ENCODE measurements at regions not wholly inside any gene's neighbourhood (a gene's known extent, or its start where the extent isn't known, plus 50 kb on each side); places are given as distances from the start of the nearest gene placed in this dataset.
"Not testable (repeated sequence)": the region's sequence is repeated elsewhere in the genome, so short reads cannot be mapped to it uniquely, and the experiment has no call there.

DNA sequence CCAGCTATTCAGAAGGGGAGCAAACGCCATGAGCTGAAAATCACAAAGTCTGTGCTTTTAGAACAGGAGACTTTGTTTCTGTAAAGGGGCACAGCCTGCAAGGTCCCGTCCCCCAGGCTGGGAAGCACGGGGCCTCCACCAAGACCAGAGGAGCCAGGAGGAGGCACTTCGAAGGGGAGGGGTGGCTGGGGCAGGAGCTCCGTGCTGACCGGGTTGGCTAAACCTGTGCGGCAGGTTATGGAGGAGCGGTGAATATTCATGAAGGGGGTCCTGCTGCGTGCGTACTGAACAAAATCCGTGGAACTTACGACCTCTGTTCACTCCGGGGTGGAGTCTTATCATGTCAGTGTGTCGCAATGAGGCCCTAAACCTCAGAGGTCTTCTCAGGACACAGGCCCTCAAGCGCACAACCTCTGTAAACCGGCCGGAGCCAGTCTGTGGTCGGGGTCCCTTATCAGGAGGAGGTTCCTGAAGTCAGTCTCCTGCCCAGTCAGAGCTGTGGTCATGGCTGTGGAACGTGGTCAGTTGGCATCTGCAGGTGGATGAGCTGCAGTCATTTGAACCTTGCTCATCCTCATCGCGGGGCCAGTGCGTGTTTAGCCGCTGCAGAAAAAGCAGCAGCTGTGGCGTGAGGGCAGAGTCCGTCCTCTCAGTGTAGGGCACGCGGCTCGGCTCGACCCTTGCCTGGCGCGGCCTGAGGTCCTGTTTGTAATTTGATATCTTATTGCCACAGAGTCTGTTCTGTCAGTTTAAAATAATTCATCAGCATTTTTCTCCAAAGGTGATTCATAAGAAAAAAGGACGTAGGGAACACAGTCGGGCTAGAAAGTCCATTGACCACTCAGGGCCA is 5507.7 kb upstream of the TPTE start:
- DNase-seq (ENCODE audit: low read depth in 3 of 3, low spot score in 2 of 3): not testable (repeated sequence)

- not testable (repeated sequence) for DNase-seq (ENCODE audit: low read depth in 3 of 3, low spot score in 2 of 3)
Measured at GRCh38 chr21:5015187-5015586, 5506.2 kb upstream of the TPTE start.

- not testable (repeated sequence) for DNase-seq (ENCODE audit: low read depth in 3 of 3, low spot score in 2 of 3)
Measured at GRCh38 chr21:5019120-5019519, 5502.3 kb upstream of the TPTE start.

DNA sequence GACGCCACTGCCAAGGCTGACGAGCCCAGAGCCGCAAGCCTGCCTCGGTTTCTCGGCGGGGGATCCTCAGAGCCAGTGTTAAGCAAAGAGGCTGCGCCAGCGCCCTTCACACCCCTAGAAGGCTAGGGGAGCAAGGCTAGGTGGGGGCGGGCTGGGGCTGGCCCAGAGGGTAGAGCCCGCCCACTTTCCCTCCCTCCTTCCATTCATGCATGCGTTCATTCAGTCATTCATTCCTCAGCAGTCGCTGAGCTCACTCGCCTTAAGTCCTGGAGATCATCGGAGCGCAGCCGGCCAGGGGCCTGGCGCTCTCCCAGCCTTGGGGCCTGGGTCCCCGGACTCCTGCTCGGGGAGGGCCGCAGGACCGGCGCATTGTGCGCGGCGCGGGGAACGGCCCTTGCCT is 5499.6 kb upstream of the TPTE start:
- not testable (repeated sequence) for DNase-seq (ENCODE audit: low read depth in 3 of 3, low spot score in 2 of 3)

GRCh38 chr21:5022254-5022653 is 5499.1 kb upstream of the TPTE start:
- DNase-seq (ENCODE audit: low read depth in 3 of 3, low spot score in 2 of 3): not testable (repeated sequence)

DNA sequence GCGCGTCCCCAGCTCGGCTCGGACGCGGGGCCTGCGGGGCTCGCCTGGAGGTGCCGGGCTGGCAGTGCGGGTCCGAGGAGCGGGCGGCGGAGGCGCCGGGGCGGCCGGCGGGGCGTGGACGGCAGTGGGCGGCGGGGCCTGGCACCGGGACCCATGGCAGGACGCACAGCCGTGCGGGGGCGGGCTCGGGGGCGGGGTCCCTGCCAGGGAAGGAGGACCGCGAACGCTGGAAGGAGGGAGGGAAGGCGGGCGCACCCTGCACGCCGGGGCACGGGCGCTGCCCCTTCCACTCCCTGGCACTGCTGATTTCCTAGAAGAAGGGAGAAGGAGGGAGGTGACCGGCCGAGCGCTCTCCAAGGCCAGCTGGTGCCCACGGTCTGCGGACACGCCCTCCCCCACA is 5498.6 kb upstream of the TPTE start:
- DNase-seq (ENCODE audit: low read depth in 3 of 3, low spot score in 2 of 3): not testable (repeated sequence)

DNA sequence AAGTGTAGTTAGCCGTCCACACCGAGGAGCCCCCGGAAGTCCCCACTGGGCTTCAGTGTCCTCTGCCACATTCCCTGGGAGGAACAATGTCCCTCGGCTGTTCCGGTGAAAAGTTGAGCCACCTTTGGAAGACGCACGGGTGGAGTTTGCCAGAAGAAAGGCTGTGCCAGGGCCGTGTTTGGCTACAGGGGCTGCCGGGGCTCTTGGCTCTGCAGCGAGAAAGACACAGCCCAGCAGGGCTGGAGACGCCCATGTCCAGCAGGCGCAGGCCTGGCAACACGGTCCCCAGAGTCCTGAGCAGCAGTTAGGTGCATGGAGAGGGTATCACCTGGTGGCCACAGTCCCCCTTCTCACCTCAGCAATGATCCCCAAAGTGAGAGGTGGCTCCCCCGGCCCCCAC is 5486.2 kb upstream of the TPTE start:
- not testable (repeated sequence) for DNase-seq (ENCODE audit: low read depth in 3 of 3, low spot score in 2 of 3)

DNA sequence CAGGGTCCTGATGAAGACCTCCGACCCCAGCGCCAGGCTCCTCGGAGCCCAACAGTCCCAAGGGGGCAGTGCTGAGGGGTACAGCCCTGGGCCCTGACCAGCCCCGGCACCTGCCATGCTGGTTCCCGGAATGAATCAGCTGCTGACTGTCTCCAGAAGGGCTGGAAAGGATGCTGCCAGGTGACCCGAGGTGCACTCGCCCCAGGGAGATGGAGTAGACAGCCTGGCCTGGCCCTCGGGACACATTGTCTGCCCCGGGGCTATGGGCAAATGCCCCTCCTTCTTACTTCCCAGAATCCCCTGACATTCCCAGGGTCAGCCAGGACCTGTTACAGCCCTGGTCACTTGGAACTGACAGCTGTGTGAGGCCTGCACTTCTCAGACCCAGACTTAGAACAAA is 5485.8 kb upstream of the TPTE start:
- not testable (repeated sequence) for DNase-seq (ENCODE audit: low read depth in 3 of 3, low spot score in 2 of 3)

- not testable (repeated sequence) for DNase-seq (ENCODE audit: low read depth in 3 of 3, low spot score in 2 of 3)
Measured at GRCh38 chr21:5037606-5038331, 5483.6 kb upstream of the TPTE start.

DNA sequence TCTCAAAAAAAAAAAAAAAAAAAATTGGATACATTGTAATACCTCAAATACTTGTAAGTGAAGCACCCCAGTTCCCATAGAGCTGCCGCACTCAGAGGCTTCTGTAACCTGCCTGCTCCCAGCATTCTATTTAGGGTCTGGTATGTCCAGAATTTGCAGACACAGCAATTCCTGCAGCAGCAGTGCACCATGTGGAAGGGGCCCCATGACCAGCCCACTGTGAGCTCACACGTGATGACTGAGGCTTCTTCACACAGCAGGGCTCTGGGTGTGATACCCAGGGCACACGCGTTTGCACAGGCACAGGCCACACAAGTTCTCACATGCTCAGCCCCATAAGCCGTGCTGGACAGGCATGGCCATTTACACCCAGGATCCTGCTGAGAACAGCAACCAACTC is 5481.5 kb upstream of the TPTE start:
- DNase-seq (ENCODE audit: low read depth in 3 of 3, low spot score in 2 of 3): not testable (repeated sequence)

DNA sequence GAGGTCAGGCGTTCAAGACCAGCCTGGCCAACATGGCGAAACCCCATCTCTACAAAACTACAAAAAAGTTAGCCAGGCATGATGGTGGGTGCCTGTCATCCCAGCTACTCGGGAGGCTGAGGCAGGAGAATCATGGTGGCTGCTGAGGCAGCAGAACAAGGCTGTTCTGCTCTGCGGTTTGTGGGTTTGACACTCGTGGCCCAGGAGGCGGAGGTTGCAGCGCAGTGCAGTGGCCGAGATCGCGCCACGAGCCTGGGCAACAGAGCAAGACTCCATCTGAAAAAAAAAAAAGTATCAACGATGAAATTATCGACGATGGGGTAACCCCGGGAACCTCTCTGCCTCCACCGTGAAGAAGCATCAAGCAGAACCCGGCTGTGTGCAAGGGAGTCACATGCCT is 5478.8 kb upstream of the TPTE start:
- DNase-seq (ENCODE audit: low read depth in 3 of 3, low spot score in 2 of 3): not testable (repeated sequence)

- DNase-seq (ENCODE audit: low read depth in 3 of 3, low spot score in 2 of 3): not testable (repeated sequence)
Measured at GRCh38 chr21:5044812-5045211, 5476.6 kb upstream of the TPTE start.

GRCh38 chr21:5051303-5052018 is 5469.9 kb upstream of the TPTE start:
- not testable (repeated sequence) for DNase-seq (ENCODE audit: low read depth in 3 of 3, low spot score in 2 of 3)

DNA sequence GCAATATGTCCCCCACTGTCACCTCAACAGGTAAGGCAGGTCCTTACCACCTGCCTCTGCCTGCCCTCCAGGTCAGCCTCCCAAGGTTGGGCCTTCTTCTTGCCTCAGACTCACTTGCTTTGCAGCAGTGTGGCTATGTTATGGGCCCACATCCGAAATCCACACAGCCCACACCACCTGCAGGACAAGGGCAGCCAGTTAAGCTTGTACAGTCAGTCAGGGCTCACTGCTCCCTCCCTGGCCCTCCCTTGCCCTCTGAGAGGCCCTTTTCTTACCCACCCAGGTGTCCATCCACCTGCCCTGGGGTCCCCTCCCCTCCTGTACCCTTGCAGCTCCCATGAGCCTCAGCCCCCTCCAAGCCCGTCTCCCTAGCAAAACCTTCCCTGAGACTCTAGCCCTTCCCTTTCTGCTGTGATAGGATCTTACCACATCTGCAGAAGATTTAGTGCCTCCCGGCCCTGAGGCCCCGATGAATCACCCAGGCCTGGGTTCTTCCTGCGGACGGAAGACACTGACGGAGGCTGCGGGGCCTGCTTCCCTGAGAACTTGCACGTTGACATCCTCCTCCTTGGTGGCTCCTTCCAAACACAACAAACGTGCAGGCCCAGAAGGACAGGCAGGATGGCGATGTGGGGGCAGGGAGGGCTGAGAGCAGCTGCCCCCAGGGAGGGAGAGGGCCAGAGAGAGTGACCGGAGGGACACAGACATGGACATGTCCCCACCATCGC is 5466.2 kb upstream of the TPTE start:
- DNase-seq (ENCODE audit: low read depth in 3 of 3, low spot score in 2 of 3): not testable (repeated sequence)

DNA sequence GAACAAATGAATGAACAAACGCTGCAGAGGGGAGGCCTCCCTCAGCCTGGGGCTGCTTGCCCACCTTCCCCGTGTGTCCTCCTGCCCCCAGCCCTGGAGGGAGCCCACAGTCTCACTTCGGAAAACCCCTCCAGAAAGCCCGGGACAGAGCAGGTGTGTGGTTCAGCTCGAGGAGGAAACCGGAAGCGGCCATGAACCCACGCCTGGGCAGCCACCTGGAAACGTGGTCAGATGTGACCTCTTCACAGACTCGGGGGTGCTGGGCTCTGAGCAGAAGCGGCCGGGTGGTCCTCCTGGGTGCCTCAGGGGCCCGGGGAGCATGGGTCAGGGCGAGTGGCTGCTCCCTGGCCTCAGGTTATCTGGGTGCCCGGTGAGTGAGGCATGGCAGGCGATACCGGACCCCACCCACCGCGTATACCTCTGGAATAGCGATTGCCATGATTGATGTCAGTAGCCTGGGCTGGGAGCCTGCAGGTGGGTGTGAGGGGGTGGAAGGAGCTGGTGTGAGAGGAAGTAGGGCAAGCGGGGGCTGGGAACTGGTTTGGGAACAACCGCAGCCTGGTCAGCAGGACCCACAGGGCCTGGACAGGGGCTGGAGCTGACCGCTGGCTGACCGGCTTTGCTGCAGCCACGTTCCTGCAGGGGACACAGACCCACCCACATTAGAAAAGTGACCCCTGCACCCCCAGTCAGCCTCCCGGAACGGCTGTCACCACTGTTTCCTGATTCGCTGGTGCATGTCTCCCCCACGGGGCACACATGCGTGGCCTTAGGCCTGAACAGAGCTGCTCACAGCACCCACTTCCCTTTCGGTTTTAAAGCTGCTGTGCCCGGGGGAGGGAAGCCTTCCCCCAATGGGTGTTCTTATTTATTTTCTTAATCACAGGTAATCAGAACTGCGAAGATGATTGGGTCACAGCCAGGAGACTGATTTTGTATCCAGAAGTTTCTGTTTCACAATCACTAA is 5465.1 kb upstream of the TPTE start:
- DNase-seq (ENCODE audit: low read depth in 3 of 3, low spot score in 2 of 3): not testable (repeated sequence)

DNA sequence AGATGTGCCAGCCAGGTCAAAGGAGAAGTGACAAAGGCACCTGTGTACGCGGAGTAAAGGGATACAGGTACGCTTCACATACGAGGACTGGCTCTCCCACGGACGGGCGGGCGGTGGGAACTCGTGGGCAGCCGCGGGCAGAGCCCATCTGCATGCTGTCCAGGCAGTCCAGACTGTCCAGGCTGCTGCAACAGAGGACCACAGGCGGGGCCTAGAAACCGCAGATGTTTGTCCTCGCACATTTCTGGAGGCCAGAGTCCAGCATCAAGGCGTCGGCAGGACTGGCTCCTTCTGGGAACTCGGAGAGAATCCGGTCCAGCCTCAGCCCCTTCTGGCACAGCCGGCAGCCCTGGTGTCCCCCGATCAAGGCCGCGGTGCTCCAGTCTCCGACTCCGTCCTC is 5464.3 kb upstream of the TPTE start:
- not testable (repeated sequence) for DNase-seq (ENCODE audit: low read depth in 3 of 3, low spot score in 2 of 3)

DNA sequence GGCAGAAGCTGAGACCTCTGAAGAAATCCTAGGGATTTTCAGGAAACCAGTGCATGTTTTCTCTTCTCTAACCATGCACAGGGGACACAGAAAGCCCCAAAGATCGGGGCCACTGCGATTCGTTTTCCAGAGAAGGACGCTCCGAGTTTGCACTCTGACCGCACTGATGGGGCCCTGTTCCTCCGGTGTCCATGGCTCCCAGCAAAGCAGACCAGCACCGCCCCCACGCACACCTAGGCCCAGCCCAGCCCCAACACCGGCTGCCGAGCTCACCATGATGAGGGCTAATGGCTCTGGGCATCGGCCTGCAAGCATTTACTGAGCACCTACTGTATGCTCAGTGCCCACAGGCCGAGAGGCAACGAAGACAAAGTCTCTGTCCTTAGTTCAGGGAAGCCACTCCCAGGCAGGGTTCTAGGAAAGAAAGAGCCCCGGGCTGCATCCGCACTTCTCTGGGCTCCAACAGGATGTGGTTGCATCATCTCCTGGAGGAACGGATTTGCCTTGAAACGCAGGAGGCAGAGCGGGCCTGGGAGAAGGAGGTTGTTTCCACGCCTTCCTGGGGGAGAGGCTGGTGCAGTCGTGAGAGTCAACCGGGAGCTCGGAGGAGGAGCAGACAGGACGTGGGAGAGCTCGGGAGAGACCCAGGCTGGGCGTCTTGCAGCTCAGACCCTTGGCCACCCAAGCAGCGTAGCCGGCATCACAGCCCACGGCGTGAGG is 5460.9 kb upstream of the TPTE start:
- not testable (repeated sequence) for DNase-seq (ENCODE audit: low read depth in 3 of 3, low spot score in 2 of 3)

GRCh38 chr21:5064581-5065142 is 5456.7 kb upstream of the TPTE start:
- DNase-seq (ENCODE audit: low read depth in 3 of 3, low spot score in 2 of 3): not testable (repeated sequence)

Data from right renal cortex interstitium (tissue), 3 donors.